ENCODE measurements at regions not wholly inside any gene's neighbourhood (a gene's known extent, or its start where the extent isn't known, plus 50 kb on each side); places are given as distances from the start of the nearest gene placed in this dataset.

DNA sequence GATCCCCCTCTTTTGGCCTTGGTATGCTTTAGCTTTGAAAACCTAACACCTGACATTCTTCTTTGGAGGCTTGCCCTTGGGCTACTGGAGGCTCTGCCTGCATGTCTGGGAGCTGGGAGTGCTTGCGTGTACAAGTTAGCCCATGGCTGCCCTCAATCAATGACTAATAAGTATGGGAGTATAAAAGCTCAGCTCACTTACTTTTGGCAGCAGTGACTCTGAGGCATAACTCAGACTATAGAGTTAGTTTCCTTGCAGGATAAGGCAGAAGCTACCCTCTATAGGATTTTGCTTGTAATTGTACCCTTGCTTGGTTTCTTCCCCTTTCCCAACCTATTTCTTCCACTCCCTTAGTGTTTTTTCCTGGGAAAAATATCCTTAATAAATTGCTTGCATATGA is 247.9 kb downstream of the PPP1R2C start:
- TF ChIP-seq POLR2A (IDR thresholded peaks at IDR 0.05; ENCODE audit: borderline replicate concordance, extremely low read depth, insufficient read depth, insufficient read length) (no peak), YY1 (IDR thresholded peaks at IDR 0.05; ENCODE audit: extremely low read depth, insufficient replicate concordance, low read depth, low read length) (no peak), POLR2AphosphoS5 (IDR thresholded peaks at IDR 0.05; ENCODE audit: low read depth, low read length) (no peak), SIN3A (IDR thresholded peaks at IDR 0.05; ENCODE audit: low read depth) (no peak), CEBPB (IDR thresholded peaks at IDR 0.05; ENCODE audit: low read depth) (no peak), JUND (IDR thresholded peaks at IDR 0.05) (no peak), CBX3 (IDR thresholded peaks at IDR 0.05; ENCODE audit: low read depth) (no peak)
- TF ChIP-seq, protein P1, sequence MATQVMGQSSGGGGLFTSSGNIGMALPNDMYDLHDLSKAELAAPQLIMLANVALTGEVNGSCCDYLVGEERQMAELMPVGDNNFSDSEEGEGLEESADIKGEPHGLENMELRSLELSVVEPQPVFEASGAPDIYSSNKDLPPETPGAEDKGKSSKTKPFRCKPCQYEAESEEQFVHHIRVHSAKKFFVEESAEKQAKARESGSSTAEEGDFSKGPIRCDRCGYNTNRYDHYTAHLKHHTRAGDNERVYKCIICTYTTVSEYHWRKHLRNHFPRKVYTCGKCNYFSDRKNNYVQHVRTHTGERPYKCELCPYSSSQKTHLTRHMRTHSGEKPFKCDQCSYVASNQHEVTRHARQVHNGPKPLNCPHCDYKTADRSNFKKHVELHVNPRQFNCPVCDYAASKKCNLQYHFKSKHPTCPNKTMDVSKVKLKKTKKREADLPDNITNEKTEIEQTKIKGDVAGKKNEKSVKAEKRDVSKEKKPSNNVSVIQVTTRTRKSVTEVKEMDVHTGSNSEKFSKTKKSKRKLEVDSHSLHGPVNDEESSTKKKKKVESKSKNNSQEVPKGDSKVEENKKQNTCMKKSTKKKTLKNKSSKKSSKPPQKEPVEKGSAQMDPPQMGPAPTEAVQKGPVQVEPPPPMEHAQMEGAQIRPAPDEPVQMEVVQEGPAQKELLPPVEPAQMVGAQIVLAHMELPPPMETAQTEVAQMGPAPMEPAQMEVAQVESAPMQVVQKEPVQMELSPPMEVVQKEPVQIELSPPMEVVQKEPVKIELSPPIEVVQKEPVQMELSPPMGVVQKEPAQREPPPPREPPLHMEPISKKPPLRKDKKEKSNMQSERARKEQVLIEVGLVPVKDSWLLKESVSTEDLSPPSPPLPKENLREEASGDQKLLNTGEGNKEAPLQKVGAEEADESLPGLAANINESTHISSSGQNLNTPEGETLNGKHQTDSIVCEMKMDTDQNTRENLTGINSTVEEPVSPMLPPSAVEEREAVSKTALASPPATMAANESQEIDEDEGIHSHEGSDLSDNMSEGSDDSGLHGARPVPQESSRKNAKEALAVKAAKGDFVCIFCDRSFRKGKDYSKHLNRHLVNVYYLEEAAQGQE (IDR thresholded peaks at IDR 0.05; ENCODE audit: low read depth), result no peak
- TF ChIP-seq, protein P2, sequence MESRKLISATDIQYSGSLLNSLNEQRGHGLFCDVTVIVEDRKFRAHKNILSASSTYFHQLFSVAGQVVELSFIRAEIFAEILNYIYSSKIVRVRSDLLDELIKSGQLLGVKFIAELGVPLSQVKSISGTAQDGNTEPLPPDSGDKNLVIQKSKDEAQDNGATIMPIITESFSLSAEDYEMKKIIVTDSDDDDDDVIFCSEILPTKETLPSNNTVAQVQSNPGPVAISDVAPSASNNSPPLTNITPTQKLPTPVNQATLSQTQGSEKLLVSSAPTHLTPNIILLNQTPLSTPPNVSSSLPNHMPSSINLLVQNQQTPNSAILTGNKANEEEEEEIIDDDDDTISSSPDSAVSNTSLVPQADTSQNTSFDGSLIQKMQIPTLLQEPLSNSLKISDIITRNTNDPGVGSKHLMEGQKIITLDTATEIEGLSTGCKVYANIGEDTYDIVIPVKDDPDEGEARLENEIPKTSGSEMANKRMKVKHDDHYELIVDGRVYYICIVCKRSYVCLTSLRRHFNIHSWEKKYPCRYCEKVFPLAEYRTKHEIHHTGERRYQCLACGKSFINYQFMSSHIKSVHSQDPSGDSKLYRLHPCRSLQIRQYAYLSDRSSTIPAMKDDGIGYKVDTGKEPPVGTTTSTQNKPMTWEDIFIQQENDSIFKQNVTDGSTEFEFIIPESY (IDR thresholded peaks at IDR 0.05; ENCODE audit: extremely low read depth, insufficient replicate concordance, low read length), result no peak
- TF ChIP-seq, protein P3, sequence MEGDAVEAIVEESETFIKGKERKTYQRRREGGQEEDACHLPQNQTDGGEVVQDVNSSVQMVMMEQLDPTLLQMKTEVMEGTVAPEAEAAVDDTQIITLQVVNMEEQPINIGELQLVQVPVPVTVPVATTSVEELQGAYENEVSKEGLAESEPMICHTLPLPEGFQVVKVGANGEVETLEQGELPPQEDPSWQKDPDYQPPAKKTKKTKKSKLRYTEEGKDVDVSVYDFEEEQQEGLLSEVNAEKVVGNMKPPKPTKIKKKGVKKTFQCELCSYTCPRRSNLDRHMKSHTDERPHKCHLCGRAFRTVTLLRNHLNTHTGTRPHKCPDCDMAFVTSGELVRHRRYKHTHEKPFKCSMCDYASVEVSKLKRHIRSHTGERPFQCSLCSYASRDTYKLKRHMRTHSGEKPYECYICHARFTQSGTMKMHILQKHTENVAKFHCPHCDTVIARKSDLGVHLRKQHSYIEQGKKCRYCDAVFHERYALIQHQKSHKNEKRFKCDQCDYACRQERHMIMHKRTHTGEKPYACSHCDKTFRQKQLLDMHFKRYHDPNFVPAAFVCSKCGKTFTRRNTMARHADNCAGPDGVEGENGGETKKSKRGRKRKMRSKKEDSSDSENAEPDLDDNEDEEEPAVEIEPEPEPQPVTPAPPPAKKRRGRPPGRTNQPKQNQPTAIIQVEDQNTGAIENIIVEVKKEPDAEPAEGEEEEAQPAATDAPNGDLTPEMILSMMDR (IDR thresholded peaks at IDR 0.05 in 2 of 3, conservative IDR thresholded peaks at IDR 0.05 in 1 of 3; ENCODE audit: borderline replicate concordance in 1 of 3, insufficient read depth in 1 of 3, low read depth in 2 of 3, low read length in 2 of 3), result no peak
